IMR-90 (cell line): ENCODE measurements at regions not wholly inside any gene's neighbourhood (a gene's known extent, or its start where the extent isn't known, plus 50 kb on each side); places are given as distances from the start of the nearest gene placed in this dataset.

ENCODE experiments used
- ATAC-seq: fragments of 200-7000 bp; cut with Tn5 transposase; 2 replicates; pipeline ENCODE4 v1.9.1; 2020; ENCODE audit warnings: low read depth, mild to moderate bottlenecking, moderate library complexity
- BruUV-seq: library from RNA; stranded (reverse); fragments of 400-500 nt; replicated peaks from 2 replicates; lab custom pipeline; 2021; lab: Mats Ljungman, UMichigan
- CTCF ChIA-PET: fragments of 300-600 bp; formaldehyde crosslinking; extraction: SDS; loops from one replicate; lab custom pipeline; 2021; ENCODE audit warnings: antibody characterized with exemption; lab: Yijun Ruan, JAX
- POLR2A ChIA-PET: fragments of 300-600 bp; sonication (Branson Sonifier 250); formaldehyde crosslinking; loops from one replicate; lab custom pipeline; 2022; ENCODE audit warnings: antibody characterized with exemption; ENCODE audit not compliant: unreplicated experiment; lab: Charles Lee
- DNase-seq: peaks from one replicate; pipeline ENCODE4 v3.0.0; 2013
- H2AFZ ChIP-seq: replicated peaks from 2 replicates; pipeline ENCODE3; 2013; ENCODE audit warnings: low read length, mild to moderate bottlenecking; ENCODE audit not compliant: poor library complexity
- H2AK5ac ChIP-seq: 2 replicates; pipeline ENCODE4 v1.6.1; 2013; ENCODE audit warnings: low read depth, low read length, inconsistent platforms
- H2AK9ac ChIP-seq: replicated peaks from 2 replicates; pipeline ENCODE3; 2013; ENCODE audit warnings: mild to moderate bottlenecking, low read depth, low read length, moderate library complexity; ENCODE audit not compliant: poor library complexity
- H2BK120ac ChIP-seq: 2 replicates; pipeline ENCODE4 v1.6.1; 2013; ENCODE audit warnings: low read depth, low read length, inconsistent platforms
- H2BK15ac ChIP-seq: 3 replicates; pipeline ENCODE4 v1.6.1; 2013; ENCODE audit warnings: low read depth, low read length, inconsistent platforms
- H2BK20ac ChIP-seq: 2 replicates; pipeline ENCODE4 v1.6.1; 2013; ENCODE audit warnings: low read depth, mild to moderate bottlenecking, inconsistent platforms, low read length, moderate library complexity
- H2BK5ac ChIP-seq: 2 replicates; pipeline ENCODE4 v1.6.1; 2013; ENCODE audit warnings: mild to moderate bottlenecking, low read depth, low read length, inconsistent platforms; ENCODE audit not compliant: poor library complexity, severe bottlenecking
- H3K14ac ChIP-seq: replicated peaks from 2 replicates; pipeline ENCODE4 v1.6.1; 2013; ENCODE audit warnings: low read depth, low read length, inconsistent platforms
- H3K18ac ChIP-seq: 2 replicates; pipeline ENCODE4 v1.6.1; 2013; ENCODE audit warnings: low read depth, low read length, control low read depth
- H3K23ac ChIP-seq: 2 replicates; pipeline ENCODE4 v1.6.1; 2013; ENCODE audit warnings: low read depth, low read length, inconsistent platforms
- H3K27ac ChIP-seq: 2 replicates; pipeline ENCODE4 v1.5.1; 2013; ENCODE audit warnings: mild to moderate bottlenecking, control low read depth, low read length; ENCODE audit not compliant: insufficient read depth
- H3K27me3 ChIP-seq: 2 replicates; pipeline ENCODE4 v1.6.1; 2013; ENCODE audit warnings: low read length; ENCODE audit not compliant: control insufficient read depth, insufficient read depth
- H3K36me3 ChIP-seq: 2 replicates; pipeline ENCODE4 v1.6.1; 2013; ENCODE audit warnings: low read length, mixed read lengths; ENCODE audit not compliant: control insufficient read depth, insufficient read depth
- H3K4ac ChIP-seq: 2 replicates; pipeline ENCODE4 v1.6.1; 2013; ENCODE audit warnings: low read depth, low read length, inconsistent platforms
- H3K4me1 ChIP-seq: 2 replicates; pipeline ENCODE4 v1.6.1; 2013; ENCODE audit warnings: low read length, mixed read lengths; ENCODE audit not compliant: control insufficient read depth, insufficient read depth
- H3K4me2 ChIP-seq: 2 replicates; pipeline ENCODE4 v1.6.1; 2013; ENCODE audit warnings: low read depth, mild to moderate bottlenecking, control low read depth, low read length, moderate library complexity
- H3K4me3 ChIP-seq: 2 replicates; pipeline ENCODE4 v1.5.1; 2013; ENCODE audit warnings: low read depth, mild to moderate bottlenecking, control low read depth, low read length, moderate library complexity; ENCODE audit not compliant: insufficient read depth
- H3K56ac ChIP-seq: 2 replicates; pipeline ENCODE4 v1.6.1; 2013; ENCODE audit warnings: low read length, inconsistent platforms; ENCODE audit not compliant: insufficient read depth; ENCODE audit errors: extremely low read depth
- H3K79me1 ChIP-seq, 2 experiments: 2 replicates each; pipeline ENCODE4 v1.6.1; 2013; ENCODE audit warnings: low read length in 2 of 2, inconsistent platforms in 1 of 2, low read depth in 1 of 2
- H3K9ac ChIP-seq: 2 replicates; pipeline ENCODE4 v1.6.1; 2013; ENCODE audit warnings: low read depth, low read length, control low read depth
- H3K9me1 ChIP-seq: 2 replicates; pipeline ENCODE4 v1.6.1; 2013; ENCODE audit warnings: low read length, inconsistent platforms; ENCODE audit not compliant: insufficient read depth
- H3K9me3 ChIP-seq: 2 replicates; pipeline ENCODE4 v1.6.1; 2013; ENCODE audit warnings: low read length; ENCODE audit not compliant: control insufficient read depth, insufficient read depth
- H4K20me1 ChIP-seq: 2 replicates; pipeline ENCODE4 v1.6.1; 2013; ENCODE audit warnings: low read length, inconsistent platforms; ENCODE audit not compliant: insufficient read depth
- H4K5ac ChIP-seq: 2 replicates; pipeline ENCODE4 v1.6.1; 2013; ENCODE audit warnings: mild to moderate bottlenecking, low read depth, low read length, control low read depth
- H4K8ac ChIP-seq, 2 experiments: 2 replicates each; pipeline ENCODE4 v1.6.1; 2013; ENCODE audit warnings: low read depth in 2 of 2, low read length in 2 of 2, control low read depth in 1 of 2, inconsistent platforms in 1 of 2
- H4K91ac ChIP-seq: 2 replicates; pipeline ENCODE4 v1.6.1; 2013; ENCODE audit warnings: low read depth, low read length, inconsistent platforms; ENCODE audit not compliant: insufficient read depth
- CEBPB ChIP-seq: IDR thresholded peaks from 2 replicates; pipeline ENCODE4 v1.6.1; 2012; ENCODE audit warnings: low read depth, low read length, improper control_type of control experiment
- CHD1 ChIP-seq: IDR thresholded peaks from 2 replicates; pipeline ENCODE4 v1.6.1; 2012; ENCODE audit warnings: low read depth, low read length, improper control_type of control experiment
- MAFK ChIP-seq: IDR thresholded peaks from 2 replicates; pipeline ENCODE4 v1.6.1; 2012; ENCODE audit warnings: low read depth, low read length, improper control_type of control experiment
- MAZ ChIP-seq: IDR thresholded peaks from 2 replicates; pipeline ENCODE4 v1.6.1; 2012; ENCODE audit warnings: low read depth, mild to moderate bottlenecking, low read length, improper control_type of control experiment, moderate library complexity, borderline replicate concordance
- POLR2A ChIP-seq: IDR thresholded peaks from 2 replicates; pipeline ENCODE4 v1.6.1; 2012; ENCODE audit warnings: mild to moderate bottlenecking, low read depth, low read length
- RCOR1 ChIP-seq: IDR thresholded peaks from 2 replicates; pipeline ENCODE4 v1.6.1; 2012; ENCODE audit warnings: mild to moderate bottlenecking, low read length, improper control_type of control experiment; ENCODE audit not compliant: insufficient replicate concordance
- RFX5 ChIP-seq: IDR thresholded peaks from 2 replicates; pipeline ENCODE4 v1.8.0; 2012; ENCODE audit warnings: low read depth, mild to moderate bottlenecking, low read length, moderate library complexity
- SMC3 ChIP-seq: fragments of 150-350 bp; IDR thresholded peaks from 2 replicates; pipeline ENCODE4 v1.6.1; 2016; ENCODE audit warnings: low read depth, mild to moderate bottlenecking, antibody characterized with exemption, low read length, moderate library complexity
- USF2 ChIP-seq: fragments of 150-350 bp; IDR thresholded peaks from 2 replicates; pipeline ENCODE4 v1.6.1; 2017; ENCODE audit warnings: mild to moderate bottlenecking, antibody characterized with exemption, low read length, low read depth
- WGBS, 2 experiments: methylation state at CpG; one replicate each; pipeline versions ENCODE4 v1.1.5 to v1.1.7; 2013; ENCODE audit warnings: missing lambda C conversion rate in 2 of 2; ENCODE audit not compliant: insufficient read length in 1 of 2; ENCODE audit errors: extremely low coverage in 2 of 2; 5-methylcytosine and 5-hydroxymethylcytosine counted together
- dilution Hi-C: fragments of 300-500 bp; cut with HindIII; formaldehyde crosslinking; loops from one replicate; pipeline ENCODE4 v1.14.3; 2018; ENCODE audit warnings: low sequenced_read_pairs; ENCODE audit not compliant: unreplicated experiment
- in situ Hi-C: fragments of 300-500 bp; cut with MboI; formaldehyde crosslinking; loops from 3 replicates; pipeline ENCODE4 v1.14.3; 2019; ENCODE audit warnings: low sequenced_read_pairs, inconsistent platforms, mixed read lengths
- intact Hi-C: fragments of 100-400 bp; cut with micrococcal nuclease; formaldehyde crosslinking; loops from 2 replicates; pipeline ENCODE4 v1.10.0; 2022

- TF ChIP-seq MAFK, result no peak
- TF ChIP-seq POLR2A, result no peak
- TF ChIP-seq CEBPB, result no peak
- no peak for TF ChIP-seq CHD1
- no peak for TF ChIP-seq SMC3
- TF ChIP-seq USF2, result no peak
- TF ChIP-seq MAZ, result no peak
- no peak for TF ChIP-seq RCOR1
- no peak for TF ChIP-seq RFX5
- ChIA-PET CTCF (no interaction called here), POLR2A (no interaction called here)
- H2AK9ac ChIP-seq, result no peak overlapping the region
- H4K91ac ChIP-seq, result no peak overlapping the region
- peak overlapping the region; percentile 59 for H2AFZ ChIP-seq
- ATAC-seq (no peak), DNase-seq (no peak)
- no peak overlapping the region for H3K4me2 ChIP-seq
- intact Hi-C loops (no loop called here), in situ Hi-C loops (no loop called here), dilution Hi-C loops (no loop called here)
- no peak overlapping the region for H4K5ac ChIP-seq
- H4K20me1 ChIP-seq, result no peaks in the 10 kb centered on the region
- no peak overlapping the region for H2BK120ac ChIP-seq
- H3K36me3 ChIP-seq, result no peaks in the 10 kb centered on the region
- no peak overlapping the region for H3K23ac ChIP-seq
- H3K18ac ChIP-seq, result no peak overlapping the region
- H3K9me1 ChIP-seq, result no peaks in the 10 kb centered on the region; the same call in 1 of the 2 replicates
- H3K9ac ChIP-seq, result no peak overlapping the region
- H2BK5ac ChIP-seq, result no peak overlapping the region
- H3K79me1 ChIP-seq, result no peaks in the 10 kb centered on the region
- H3K56ac ChIP-seq, result no peak overlapping the region
- no peaks in the 10 kb centered on the region for H3K9me3 ChIP-seq
- WGBS, 2 experiments, result 81% methylated on average over 7 of the region's 21 CpGs; no CpG with 5 or more reads in 1 of the 2 experiments
- H3K27ac ChIP-seq, result no peak overlapping the region
- no peak overlapping the region for H2BK15ac ChIP-seq
- BruUV-seq, result no TSS peak
- no peaks in the 10 kb centered on the region for H3K27me3 ChIP-seq
- H3K4me3 ChIP-seq, result no peak overlapping the region
- no peak overlapping the region for H2BK20ac ChIP-seq
- H3K14ac ChIP-seq, result 0 out of 2 replicates have a peak overlapping the region, but pooled peaks have one; percentile 48
- no peak overlapping the region for H2AK5ac ChIP-seq
- H3K4me1 ChIP-seq, result peaks cover 2% of the 10 kb centered on the region; the same call in 1 of the 2 replicates
- 0 out of 4 replicates have a peak overlapping the region, but pooled peaks of 1 of the 2 experiments have one; percentile 27 for H4K8ac ChIP-seq
- peak overlapping the region; percentile 23; the same call in 1 of the 2 replicates for H3K4ac ChIP-seq
Measured at GRCh38 chr1:244154872-244155531, 103.9 kb downstream of the ZBTB18 start.
